H9 (cell line): ENCODE measurements at regions not wholly inside any gene's neighbourhood (a gene's known extent, or its start where the extent isn't known, plus 50 kb on each side); places are given as distances from the start of the nearest gene placed in this dataset.

ENCODE experiments used
- DNase-seq: peaks from one replicate; pipeline ENCODE4 v3.0.0-alpha.2; 2017
- H2AFZ ChIP-seq: one replicate; pipeline ENCODE4 v1.6.1; 2013; ENCODE audit warnings: mild to moderate bottlenecking, low read length, control low read depth, moderate library complexity
- H2AK5ac ChIP-seq: 2 replicates; pipeline ENCODE4 v1.6.1; 2013; ENCODE audit warnings: low read length, control low read depth, mixed read lengths; ENCODE audit not compliant: insufficient read length
- H2BK120ac ChIP-seq: one replicate; pipeline ENCODE4 v1.6.1; 2013; ENCODE audit warnings: low read depth, mild to moderate bottlenecking, low read length, control low read depth, inconsistent platforms; ENCODE audit not compliant: poor library complexity, severe bottlenecking
- H2BK12ac ChIP-seq: 2 replicates; pipeline ENCODE4 v1.6.1; 2013; ENCODE audit warnings: low read length, control low read depth, mixed read lengths, low read depth; ENCODE audit not compliant: insufficient read length
- H2BK15ac ChIP-seq: 2 replicates; pipeline ENCODE4 v1.6.1; 2013; ENCODE audit warnings: low read depth, low read length, control low read depth
- H2BK20ac ChIP-seq: one replicate; pipeline ENCODE4 v1.6.1; 2013; ENCODE audit warnings: low read depth, mild to moderate bottlenecking, low read length, control low read depth, inconsistent platforms; ENCODE audit not compliant: poor library complexity, severe bottlenecking
- H2BK5ac ChIP-seq: 2 replicates; pipeline ENCODE4 v1.6.1; 2013; ENCODE audit warnings: low read length, control low read depth, mixed read lengths; ENCODE audit not compliant: insufficient read length
- H3K14ac ChIP-seq: 2 replicates; pipeline ENCODE4 v1.6.1; 2013; ENCODE audit warnings: low read length, control low read depth; ENCODE audit not compliant: insufficient read depth
- H3K18ac ChIP-seq: 2 replicates; pipeline ENCODE4 v1.6.1; 2013; ENCODE audit warnings: low read depth, mild to moderate bottlenecking, mixed read lengths, low read length, control low read depth; ENCODE audit not compliant: insufficient read length
- H3K23ac ChIP-seq: 2 replicates; pipeline ENCODE4 v1.6.1; 2013; ENCODE audit warnings: low read length, control low read depth, mixed read lengths, low read depth; ENCODE audit not compliant: insufficient read length
- H3K23me2 ChIP-seq: 2 replicates; pipeline ENCODE4 v1.6.1; 2013; ENCODE audit warnings: low read depth, mild to moderate bottlenecking, mixed read lengths, low read length, control low read depth; ENCODE audit not compliant: insufficient read length, poor library complexity, severe bottlenecking
- H3K27ac ChIP-seq: 2 replicates; pipeline ENCODE4 v1.5.1; 2013; ENCODE audit warnings: low read length, control low read depth, mixed read lengths, low read depth; ENCODE audit not compliant: insufficient read length
- H3K27me3 ChIP-seq: 2 replicates; pipeline ENCODE4 v1.6.1; 2013; ENCODE audit warnings: low read length, control low read depth, inconsistent platforms; ENCODE audit not compliant: insufficient read depth
- H3K4ac ChIP-seq: 2 replicates; pipeline ENCODE4 v1.6.1; 2013; ENCODE audit warnings: low read depth, mild to moderate bottlenecking, control low read depth, inconsistent platforms, low read length, moderate library complexity
- H3K4me1 ChIP-seq: 2 replicates; pipeline ENCODE4 v1.6.1; 2013; ENCODE audit warnings: low read length, control low read depth, inconsistent platforms; ENCODE audit not compliant: insufficient read depth
- H3K4me2 ChIP-seq: 2 replicates; pipeline ENCODE4 v1.6.1; 2013; ENCODE audit warnings: low read length, control low read depth, mixed read lengths; ENCODE audit not compliant: insufficient read length, insufficient read depth
- H3K56ac ChIP-seq: 2 replicates; pipeline ENCODE4 v1.6.1; 2013; ENCODE audit warnings: low read depth, mild to moderate bottlenecking, mixed read lengths, low read length, control low read depth; ENCODE audit not compliant: insufficient read length
- H3K79me1 ChIP-seq: 2 replicates; pipeline ENCODE4 v1.6.1; 2013; ENCODE audit warnings: low read depth, mild to moderate bottlenecking, moderate library complexity, low read length, control low read depth, inconsistent platforms; ENCODE audit not compliant: insufficient read depth, poor library complexity, severe bottlenecking
- H3K79me2 ChIP-seq: 2 replicates; pipeline ENCODE4 v1.6.1; 2013; ENCODE audit warnings: low read length, control low read depth, inconsistent platforms; ENCODE audit not compliant: insufficient read depth
- H3K9ac ChIP-seq: 2 replicates; pipeline ENCODE4 v1.6.1; 2013; ENCODE audit warnings: low read length, control low read depth, mixed read lengths; ENCODE audit not compliant: insufficient read length; ENCODE audit errors: extremely low read depth
- H3K9me3 ChIP-seq: one replicate; pipeline ENCODE4 v1.6.1; 2013; ENCODE audit warnings: low read depth, low read length, inconsistent platforms; ENCODE audit not compliant: control insufficient read depth
- H3T11ph ChIP-seq: one replicate; pipeline ENCODE4 v1.6.1; 2013; ENCODE audit warnings: mild to moderate bottlenecking, low read length, control low read depth, inconsistent platforms
- H4K20me1 ChIP-seq: one replicate; pipeline ENCODE4 v1.6.1; 2013; ENCODE audit not compliant: control insufficient read depth, insufficient read length, insufficient read depth
- H4K5ac ChIP-seq: 2 replicates; pipeline ENCODE4 v1.6.1; 2013; ENCODE audit warnings: low read depth, mild to moderate bottlenecking, mixed read lengths, low read length, control low read depth; ENCODE audit not compliant: insufficient read length
- H4K8ac ChIP-seq: replicated peaks from 2 replicates; pipeline ENCODE4 v1.6.1; 2013; ENCODE audit warnings: low read length, control low read depth, mixed read lengths, low read depth; ENCODE audit not compliant: insufficient read length
- H4K91ac ChIP-seq: 2 replicates; pipeline ENCODE4 v1.6.1; 2013; ENCODE audit warnings: low read depth, mild to moderate bottlenecking, moderate library complexity, mixed read lengths, low read length, control low read depth; ENCODE audit not compliant: insufficient read length
- H3K27ac Mint-ChIP-seq, 3 experiments: 2 replicates in 2 of 3; 3 replicates in 1 of 3; pipeline ENCODE4 v1.8.0; 2020 to 2021; ENCODE audit warnings: mixed read lengths in 3 of 3, mild to moderate bottlenecking in 1 of 3, moderate library complexity in 1 of 3
- H3K27me3 Mint-ChIP-seq: 2 replicates; pipeline ENCODE4 v1.8.0; 2021; ENCODE audit warnings: low read depth, mild to moderate bottlenecking, moderate library complexity, mixed read lengths
- H3K36me3 Mint-ChIP-seq, 3 experiments: 2 replicates in 2 of 3; 3 replicates in 1 of 3; pipeline ENCODE4 v1.8.0; 2020 to 2021; ENCODE audit warnings: low read depth in 3 of 3, mixed read lengths in 3 of 3; ENCODE audit not compliant: insufficient read depth in 1 of 3
- H3K4me1 Mint-ChIP-seq, 2 experiments: 2 replicates each; pipeline ENCODE4 v1.8.0; 2020; ENCODE audit warnings: mixed read lengths in 2 of 2
- H3K4me3 Mint-ChIP-seq, 2 experiments: 2 replicates in 1 of 2; 3 replicates in 1 of 2; pipeline ENCODE4 v1.8.0; 2020 to 2021; ENCODE audit warnings: mild to moderate bottlenecking in 2 of 2, mixed read lengths in 2 of 2, moderate library complexity in 1 of 2
- H3K9me3 Mint-ChIP-seq, 2 experiments: 2 replicates in 1 of 2; 3 replicates in 1 of 2; pipeline ENCODE4 v1.8.0; 2020; ENCODE audit warnings: mild to moderate bottlenecking in 2 of 2, mixed read lengths in 2 of 2, moderate library complexity in 1 of 2
- CTCF ChIP-seq: fragments of 200-600 bp; sonication (generic); conservative IDR thresholded peaks from 3 replicates; pipeline ENCODE4 v1.8.0; 2021; ENCODE audit warnings: antibody characterized with exemption, mild to moderate bottlenecking
- WGBS: extraction: QIAGEN DNeasy Blood & Tissue Kit; methylation state at CpG from one replicate; pipeline ENCODE4 v1.1.7; 2013; ENCODE audit warnings: missing lambda C conversion rate, low lambda C conversion rate, mixed read lengths; ENCODE audit not compliant: insufficient read length; ENCODE audit errors: extremely low coverage; 5-methylcytosine and 5-hydroxymethylcytosine counted together

GRCh38 chr2:187640926-187641510, 86.8 kb upstream of the TFPI start:
- Histone ChIP-seq H2BK5ac (no peak overlapping the region), H3K79me1 (no peaks in the 10 kb centered on the region), H3K23me2 (no peaks in the 10 kb centered on the region), H3K18ac (no peak overlapping the region), H2BK15ac (no peak overlapping the region), H3T11ph (no peak overlapping the region), H2BK120ac (no peak overlapping the region), H3K14ac (no peak overlapping the region), H3K23ac (no peak overlapping the region), H3K9ac (no peak overlapping the region), H3K27ac (no peak overlapping the region), H3K56ac (no peak overlapping the region), H4K20me1 (no peaks in the 10 kb centered on the region), H3K79me2 (no peaks in the 10 kb centered on the region), H4K5ac (no peak overlapping the region), H3K4ac (no peak overlapping the region), H3K4me1 (no peaks in the 10 kb centered on the region), H4K91ac (no peak overlapping the region), H3K4me2 (no peak overlapping the region), H4K8ac (no peak overlapping the region), H3K9me3 (no peaks in the 10 kb centered on the region), H2BK12ac (no peak overlapping the region), H3K27me3 (no peaks in the 10 kb centered on the region), H2AFZ (no peak overlapping the region), H2AK5ac (no peak overlapping the region), H2BK20ac (no peak overlapping the region)
- H3K27me3 Mint-ChIP-seq, result no peaks in the 10 kb centered on the region
- no peak for DNase-seq
- H3K36me3 Mint-ChIP-seq, result peaks cover 9 to 37% (median 18%) of the 10 kb centered on the region in 3 experiments
- H3K4me1 Mint-ChIP-seq, result no peaks in the 10 kb centered on the region
- no peak for TF ChIP-seq CTCF
- no peak overlapping the region for H3K4me3 Mint-ChIP-seq
- no CpG with 5 or more reads among the region's 6 CpGs for WGBS
- H3K9me3 Mint-ChIP-seq, result peaks cover 16 to 20% of the 10 kb centered on the region in 2 experiments
- H3K27ac Mint-ChIP-seq, result no peak overlapping the region
